ENCODE measurements at regions not wholly inside any gene's neighbourhood (a gene's known extent, or its start where the extent isn't known, plus 50 kb on each side); places are given as distances from the start of the nearest gene placed in this dataset.

- no peak overlapping the region for H2AFZ ChIP-seq (ENCODE audit: low read depth, low read length, severe bottlenecking)
- no peak overlapping the region for H3K9ac ChIP-seq (ENCODE audit: low read length)
- TF ChIP-seq, protein P1, sequence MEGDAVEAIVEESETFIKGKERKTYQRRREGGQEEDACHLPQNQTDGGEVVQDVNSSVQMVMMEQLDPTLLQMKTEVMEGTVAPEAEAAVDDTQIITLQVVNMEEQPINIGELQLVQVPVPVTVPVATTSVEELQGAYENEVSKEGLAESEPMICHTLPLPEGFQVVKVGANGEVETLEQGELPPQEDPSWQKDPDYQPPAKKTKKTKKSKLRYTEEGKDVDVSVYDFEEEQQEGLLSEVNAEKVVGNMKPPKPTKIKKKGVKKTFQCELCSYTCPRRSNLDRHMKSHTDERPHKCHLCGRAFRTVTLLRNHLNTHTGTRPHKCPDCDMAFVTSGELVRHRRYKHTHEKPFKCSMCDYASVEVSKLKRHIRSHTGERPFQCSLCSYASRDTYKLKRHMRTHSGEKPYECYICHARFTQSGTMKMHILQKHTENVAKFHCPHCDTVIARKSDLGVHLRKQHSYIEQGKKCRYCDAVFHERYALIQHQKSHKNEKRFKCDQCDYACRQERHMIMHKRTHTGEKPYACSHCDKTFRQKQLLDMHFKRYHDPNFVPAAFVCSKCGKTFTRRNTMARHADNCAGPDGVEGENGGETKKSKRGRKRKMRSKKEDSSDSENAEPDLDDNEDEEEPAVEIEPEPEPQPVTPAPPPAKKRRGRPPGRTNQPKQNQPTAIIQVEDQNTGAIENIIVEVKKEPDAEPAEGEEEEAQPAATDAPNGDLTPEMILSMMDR (IDR thresholded peaks at IDR 0.05; ENCODE audit: insufficient read depth, low read length, poor library complexity, severe bottlenecking): no peak
- no peak for TF ChIP-seq EZH2phosphoT487 (conservative IDR thresholded peaks at IDR 0.05; ENCODE audit: low read length)
- no peaks in the 10 kb centered on the region for H3K79me2 ChIP-seq (ENCODE audit: insufficient read depth, low read length)
- no peak overlapping the region for H3K27ac ChIP-seq (ENCODE audit: low read depth, low read length)
- no peaks in the 10 kb centered on the region for H3K36me3 ChIP-seq (ENCODE audit: low read length)
- no peaks in the 10 kb centered on the region for H3F3A ChIP-seq (ENCODE audit: insufficient read depth)
- no peaks in the 10 kb centered on the region for H3K27me3 ChIP-seq (ENCODE audit: low read length)
- H3K9me2 ChIP-seq (replicated peaks; ENCODE audit: insufficient read depth, low read length): no peaks in the 10 kb centered on the region
- H4K20me1 ChIP-seq (ENCODE audit: low read depth, low read length): no peaks in the 10 kb centered on the region
- H3K4me3 ChIP-seq (ENCODE audit: insufficient read depth, low read length, poor library complexity, severe bottlenecking): no peak overlapping the region
- H3K9me3 ChIP-seq (ENCODE audit: insufficient read depth, low read length): no peaks in the 10 kb centered on the region
- no peak overlapping the region for H3K4me2 ChIP-seq (ENCODE audit: low read depth, low read length, poor library complexity, severe bottlenecking)
These were observed 136.4 kb downstream of the TMEM26 start for GRCh38 chr10:61316676-61317265.

DNA sequence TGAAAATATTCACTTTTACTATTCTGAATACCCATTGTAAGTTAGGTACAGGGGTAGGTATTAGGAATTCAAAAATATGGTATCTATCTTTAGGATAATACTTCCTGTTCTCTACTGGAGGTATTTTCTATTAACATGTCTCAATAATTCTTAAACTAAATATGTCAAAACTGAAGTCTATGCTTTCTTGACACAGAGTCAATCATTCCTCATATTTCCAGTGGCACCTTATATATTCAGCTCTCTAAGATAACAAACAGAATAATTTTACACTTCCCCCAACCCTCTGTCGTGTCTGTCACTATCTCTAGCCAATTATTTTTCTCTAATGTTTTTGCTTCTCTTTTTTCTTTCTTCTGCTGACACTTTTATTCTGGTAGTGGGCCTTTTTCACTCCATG is 138.9 kb downstream of the TMEM26 start:
- no peaks in the 10 kb centered on the region for H3K79me2 ChIP-seq (ENCODE audit: insufficient read depth, low read length)
- no peaks in the 10 kb centered on the region for H3K9me3 ChIP-seq (ENCODE audit: insufficient read depth, low read length)
- no peaks in the 10 kb centered on the region for H3F3A ChIP-seq (ENCODE audit: insufficient read depth)
- H3K4me3 ChIP-seq (ENCODE audit: insufficient read depth, low read length, poor library complexity, severe bottlenecking): no peak overlapping the region
- no peak overlapping the region for H3K4me2 ChIP-seq (ENCODE audit: low read depth, low read length, poor library complexity, severe bottlenecking)
- TF ChIP-seq, protein P1 (IDR thresholded peaks at IDR 0.05; ENCODE audit: insufficient read depth, low read length, poor library complexity, severe bottlenecking): no peak
- H3K9ac ChIP-seq (ENCODE audit: low read length): no peak overlapping the region
- H2AFZ ChIP-seq (ENCODE audit: low read depth, low read length, severe bottlenecking): no peak overlapping the region
- H4K20me1 ChIP-seq (ENCODE audit: low read depth, low read length): no peaks in the 10 kb centered on the region
- H3K27me3 ChIP-seq (ENCODE audit: low read length): no peaks in the 10 kb centered on the region
- no peak overlapping the region for H3K27ac ChIP-seq (ENCODE audit: low read depth, low read length)
- H3K9me2 ChIP-seq (replicated peaks; ENCODE audit: insufficient read depth, low read length): no peaks in the 10 kb centered on the region
- no peaks in the 10 kb centered on the region for H3K36me3 ChIP-seq (ENCODE audit: low read length)

DNA sequence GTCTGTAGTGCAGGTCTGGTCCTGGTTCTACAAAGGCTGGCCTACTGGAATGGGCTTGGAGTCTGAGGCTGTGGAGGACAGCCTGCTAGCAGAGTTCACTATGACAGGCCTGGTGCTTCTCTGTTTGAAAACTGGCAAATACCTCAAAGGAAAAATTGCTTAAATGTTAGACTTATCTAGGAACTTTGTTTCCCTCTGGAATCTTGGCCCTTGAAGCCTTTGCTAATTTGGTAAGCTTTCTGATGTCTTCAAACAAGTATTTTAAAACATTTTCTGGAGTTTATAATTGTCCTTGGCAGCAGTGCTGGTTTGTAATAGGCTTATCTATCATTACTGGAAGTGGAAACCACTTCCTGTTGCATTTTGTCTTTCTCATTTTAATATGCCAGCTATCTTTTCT is 139.7 kb downstream of the TMEM26 start:
- Histone ChIP-seq H3K9me2 (replicated peaks; ENCODE audit: insufficient read depth, low read length) (no peaks in the 10 kb centered on the region), H3K27ac (ENCODE audit: low read depth, low read length) (no peak overlapping the region), H3K9ac (ENCODE audit: low read length) (no peak overlapping the region), H3K4me3 (ENCODE audit: insufficient read depth, low read length, poor library complexity, severe bottlenecking) (no peak overlapping the region), H3K9me3 (ENCODE audit: insufficient read depth, low read length) (no peaks in the 10 kb centered on the region), H2AFZ (ENCODE audit: low read depth, low read length, severe bottlenecking) (no peak overlapping the region), H3K79me2 (ENCODE audit: insufficient read depth, low read length) (no peaks in the 10 kb centered on the region), H3K4me2 (ENCODE audit: low read depth, low read length, poor library complexity, severe bottlenecking) (no peak overlapping the region), H3F3A (ENCODE audit: insufficient read depth) (no peaks in the 10 kb centered on the region), H3K27me3 (ENCODE audit: low read length) (no peaks in the 10 kb centered on the region), H3K36me3 (ENCODE audit: low read length) (no peaks in the 10 kb centered on the region), H4K20me1 (ENCODE audit: low read depth, low read length) (no peaks in the 10 kb centered on the region)
- TF ChIP-seq, protein P1 (IDR thresholded peaks at IDR 0.05; ENCODE audit: insufficient read depth, low read length, poor library complexity, severe bottlenecking): no peak
- TF ChIP-seq EZH2phosphoT487 (conservative IDR thresholded peaks at IDR 0.05; ENCODE audit: low read length): no peak

Data from SU-DHL-6 (cell line).